Neutrophil (primary cell): ENCODE measurements at regions not wholly inside any gene's neighbourhood (a gene's known extent, or its start where the extent isn't known, plus 50 kb on each side); places are given as distances from the start of the nearest gene placed in this dataset.
"Not testable (repeated sequence)": the region's sequence is repeated elsewhere in the genome, so short reads cannot be mapped to it uniquely, and the experiment has no call there.

Source experiments
- H3K27ac ChIP-seq: fragments of 200-600 bp; sonication (generic); 2 replicates; pipeline ENCODE4 v1.5.1; 2016; ENCODE audit warnings: mild to moderate bottlenecking, moderate library complexity
- H3K27me3 ChIP-seq: fragments of 200-600 bp; sonication (generic); 2 replicates; pipeline ENCODE4 v1.6.0; 2016; ENCODE audit warnings: mild to moderate bottlenecking
- H3K36me3 ChIP-seq: fragments of 200-600 bp; sonication (generic); 2 replicates; pipeline ENCODE4 v1.5.1; 2017
- H3K4me1 ChIP-seq, 2 experiments: fragments of 200-600 bp in 1 of 2; sonication (generic) in 1 of 2; 1 replicate in 1 of 2; 2 replicates in 1 of 2; pipeline versions ENCODE4 v1.5.1 to v1.6.1; 2013 to 2016; ENCODE audit warnings: low read depth in 1 of 2, low read length in 1 of 2, mild to moderate bottlenecking in 1 of 2, moderate library complexity in 1 of 2; ENCODE audit not compliant: control insufficient read depth in 1 of 2, insufficient read depth in 1 of 2
- H3K4me3 ChIP-seq, 2 experiments: fragments of 200-600 bp in 1 of 2; sonication (generic) in 1 of 2; 1 replicate in 1 of 2; 2 replicates in 1 of 2; pipeline ENCODE4 v1.5.1; 2013 to 2016; ENCODE audit warnings: low read depth in 1 of 2, low read length in 1 of 2, mild to moderate bottlenecking in 1 of 2, moderate library complexity in 1 of 2
- H3K9me3 ChIP-seq: fragments of 200-600 bp; sonication (generic); 2 replicates; pipeline ENCODE4 v1.5.1; 2016
- TF ChIP-seq, protein P1 (sequence below): fragments of 200-600 bp; sonication (generic); IDR thresholded peaks from 2 replicates; pipeline ENCODE4 v1.5.1; 2016; ENCODE audit warnings: antibody characterized with exemption

DNA sequence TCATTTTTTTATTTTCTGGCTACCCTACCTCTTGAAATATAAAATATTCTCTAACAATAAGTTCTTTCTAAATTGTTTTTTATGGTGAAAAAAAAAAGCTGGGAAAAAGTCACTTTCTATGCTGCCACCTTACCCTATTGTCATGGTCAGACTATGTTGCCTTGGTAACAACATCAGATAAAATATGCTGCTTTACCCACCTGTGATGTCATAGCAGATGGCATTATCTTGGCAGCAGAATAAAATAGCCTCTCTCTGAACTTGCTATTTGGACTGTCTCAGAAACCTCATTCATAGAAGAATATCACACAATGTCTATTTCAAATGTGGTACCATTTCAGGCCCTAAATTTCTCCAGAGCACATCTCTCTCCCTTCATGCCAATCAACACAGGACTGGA, 69.6 kb upstream of the SGIP1 start:
- no peaks in the 10 kb centered on the region for H3K9me3 ChIP-seq
- no peak overlapping the region for H3K27ac ChIP-seq
- H3K4me3 ChIP-seq: no peak overlapping the region

DNA sequence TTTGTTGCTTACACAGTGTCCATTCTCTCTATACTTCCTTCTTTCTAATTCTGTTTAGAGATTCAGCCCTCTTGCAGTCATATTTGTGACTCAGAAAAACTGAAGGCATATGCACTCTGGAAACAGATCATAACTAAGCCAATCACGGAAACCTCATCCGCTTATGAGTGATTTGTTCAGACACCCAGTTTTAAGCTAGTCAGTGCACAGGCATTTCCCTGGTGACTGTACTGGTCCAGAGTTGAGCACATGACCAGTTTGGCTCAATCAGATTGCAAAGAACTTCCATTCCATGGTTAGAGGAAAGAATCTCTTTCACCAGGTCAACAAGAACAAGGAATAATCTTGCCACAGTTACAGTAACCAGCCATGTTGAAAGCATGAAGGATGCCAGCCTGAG, 69.2 kb upstream of the SGIP1 start:
- no peak overlapping the region for H3K27ac ChIP-seq
- TF ChIP-seq, protein P1, sequence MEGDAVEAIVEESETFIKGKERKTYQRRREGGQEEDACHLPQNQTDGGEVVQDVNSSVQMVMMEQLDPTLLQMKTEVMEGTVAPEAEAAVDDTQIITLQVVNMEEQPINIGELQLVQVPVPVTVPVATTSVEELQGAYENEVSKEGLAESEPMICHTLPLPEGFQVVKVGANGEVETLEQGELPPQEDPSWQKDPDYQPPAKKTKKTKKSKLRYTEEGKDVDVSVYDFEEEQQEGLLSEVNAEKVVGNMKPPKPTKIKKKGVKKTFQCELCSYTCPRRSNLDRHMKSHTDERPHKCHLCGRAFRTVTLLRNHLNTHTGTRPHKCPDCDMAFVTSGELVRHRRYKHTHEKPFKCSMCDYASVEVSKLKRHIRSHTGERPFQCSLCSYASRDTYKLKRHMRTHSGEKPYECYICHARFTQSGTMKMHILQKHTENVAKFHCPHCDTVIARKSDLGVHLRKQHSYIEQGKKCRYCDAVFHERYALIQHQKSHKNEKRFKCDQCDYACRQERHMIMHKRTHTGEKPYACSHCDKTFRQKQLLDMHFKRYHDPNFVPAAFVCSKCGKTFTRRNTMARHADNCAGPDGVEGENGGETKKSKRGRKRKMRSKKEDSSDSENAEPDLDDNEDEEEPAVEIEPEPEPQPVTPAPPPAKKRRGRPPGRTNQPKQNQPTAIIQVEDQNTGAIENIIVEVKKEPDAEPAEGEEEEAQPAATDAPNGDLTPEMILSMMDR: no peak
- no peaks in the 10 kb centered on the region for H3K27me3 ChIP-seq
- H3K4me3 ChIP-seq: no peak overlapping the region
- H3K9me3 ChIP-seq: no peaks in the 10 kb centered on the region
- no peaks in the 10 kb centered on the region for H3K4me1 ChIP-seq
- H3K36me3 ChIP-seq: no peaks in the 10 kb centered on the region

More for the DNA sequence above, 69.6 kb upstream of the SGIP1 start:
- H3K27me3 ChIP-seq: no peaks in the 10 kb centered on the region
- no peaks in the 10 kb centered on the region for H3K36me3 ChIP-seq
- no peaks in the 10 kb centered on the region for H3K4me1 ChIP-seq
- TF ChIP-seq, protein P1: no peak

DNA sequence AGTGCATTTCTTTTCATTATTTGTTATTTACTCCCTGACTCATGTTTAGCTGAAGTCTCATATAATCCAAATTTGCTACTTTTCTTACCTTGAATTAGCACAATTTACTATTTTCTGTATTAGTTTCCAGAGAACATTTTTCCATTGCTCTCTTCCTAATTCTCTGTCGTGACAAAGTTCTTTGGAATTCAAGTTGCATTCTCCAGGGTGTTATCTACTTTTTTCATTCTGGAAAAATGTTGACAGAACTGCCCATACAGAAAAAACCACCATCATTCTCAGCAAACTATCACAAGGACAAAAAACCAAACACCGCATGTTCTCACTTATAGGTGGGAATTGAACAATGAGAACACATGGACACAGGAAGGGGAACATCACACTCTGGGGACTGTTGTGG, 67.3 kb upstream of the SGIP1 start:
- H3K4me1 ChIP-seq, H3K27me3 ChIP-seq, H3K4me3 ChIP-seq, H3K9me3 ChIP-seq, H3K27ac ChIP-seq, H3K36me3 ChIP-seq: not testable (repeated sequence)

DNA sequence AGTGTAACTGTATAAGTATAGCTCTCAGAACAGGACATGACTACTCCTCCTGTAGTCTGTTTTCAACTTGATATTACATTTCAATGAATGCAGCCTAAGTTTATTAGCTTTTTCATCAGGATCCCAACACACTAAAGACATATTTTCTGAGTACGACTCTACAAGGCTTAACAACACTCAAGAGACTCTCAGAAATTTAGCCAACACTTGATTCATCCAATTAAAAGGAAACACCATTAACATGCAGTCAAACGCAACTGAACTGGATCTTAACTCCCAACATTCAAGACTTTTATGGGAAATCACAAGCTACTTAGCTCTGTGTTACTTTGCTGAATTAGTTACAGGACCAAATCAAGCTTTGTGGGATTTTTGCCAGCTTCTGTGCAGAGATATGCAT, 65.2 kb upstream of the SGIP1 start:
- Histone ChIP-seq H3K36me3 (no peaks in the 10 kb centered on the region), H3K27me3 (no peaks in the 10 kb centered on the region), H3K4me3 (no peak overlapping the region), H3K9me3 (no peaks in the 10 kb centered on the region), H3K27ac (no peak overlapping the region), H3K4me1 (no peaks in the 10 kb centered on the region)
- TF ChIP-seq, protein P1: no peak

DNA sequence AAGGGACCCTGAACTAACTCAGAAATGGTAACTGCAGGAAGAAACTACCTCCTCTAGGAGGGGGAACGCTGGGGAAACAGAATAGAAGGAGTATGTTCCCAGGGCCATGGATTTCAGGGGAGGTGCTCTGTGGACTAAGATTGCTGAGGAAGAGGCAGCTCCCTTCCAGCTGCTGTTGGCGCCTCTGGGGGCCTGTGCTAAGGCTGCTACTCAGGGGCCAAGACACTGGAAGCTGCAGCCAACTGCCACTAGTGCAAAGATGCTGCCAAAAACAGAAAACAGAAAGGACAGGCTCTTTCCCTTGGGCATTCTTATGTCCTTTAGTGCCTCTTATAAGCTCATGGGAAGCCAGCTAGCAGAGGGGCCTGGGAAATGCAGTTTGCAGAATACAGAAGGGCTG, 58.0 kb upstream of the SGIP1 start:
- Histone ChIP-seq H3K9me3 (no peaks in the 10 kb centered on the region), H3K27ac (no peak overlapping the region), H3K4me3 (no peak overlapping the region), H3K4me1 (no peaks in the 10 kb centered on the region), H3K27me3 (no peaks in the 10 kb centered on the region), H3K36me3 (no peaks in the 10 kb centered on the region)
- TF ChIP-seq, protein P1: no peak

DNA sequence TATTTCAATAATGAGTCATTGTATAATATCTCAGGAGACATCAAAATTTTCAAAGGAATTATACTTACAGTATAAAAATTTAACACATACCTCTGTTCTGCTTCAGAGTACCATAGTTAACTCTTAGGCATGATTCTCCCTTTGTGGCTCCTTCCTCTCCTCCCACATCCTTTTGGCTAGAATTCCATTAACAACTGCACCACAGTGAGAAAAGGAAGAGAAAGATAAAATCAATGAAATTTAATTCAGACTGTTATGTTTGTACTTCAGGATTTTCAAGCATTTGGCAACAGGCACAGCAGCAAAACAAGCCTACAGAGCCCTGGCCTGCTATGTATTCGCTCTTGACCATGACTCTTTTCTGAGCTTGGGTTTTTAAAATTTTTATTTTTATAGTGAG, 57.2 kb upstream of the SGIP1 start:
- no peaks in the 10 kb centered on the region for H3K4me1 ChIP-seq

More for the DNA sequence above, 57.2 kb upstream of the SGIP1 start:
- H3K9me3 ChIP-seq: no peaks in the 10 kb centered on the region
- no peaks in the 10 kb centered on the region for H3K36me3 ChIP-seq
- no peak overlapping the region for H3K27ac ChIP-seq
- H3K4me3 ChIP-seq: no peak overlapping the region
- TF ChIP-seq, protein P1: no peak
- H3K27me3 ChIP-seq: no peaks in the 10 kb centered on the region
